HCT116 (cell line): ENCODE measurements at regions not wholly inside any gene's neighbourhood (a gene's known extent, or its start where the extent isn't known, plus 50 kb on each side); places are given as distances from the start of the nearest gene placed in this dataset.

ENCODE experiments used
- ATAC-seq: fragments of 200-7000 bp; cut with Tn5 transposase; 2 replicates; pipeline ENCODE4 v1.9.1; 2020; ENCODE audit warnings: mild to moderate bottlenecking, moderate library complexity
- BruUV-seq: library from RNA; stranded (reverse); fragments of 400-500 nt; replicated peaks from 2 replicates; lab custom pipeline; 2021; lab: Mats Ljungman, UMichigan
- CTCF ChIA-PET: fragments of 300-600 bp; sonication (Branson Sonifier 250); formaldehyde crosslinking; loops from one replicate; lab custom pipeline; 2021; ENCODE audit warnings: antibody characterized with exemption; lab: Charles Lee
- POLR2A ChIA-PET: fragments of 300-600, 350-600 bp; sonication (Branson Sonifier 250); formaldehyde crosslinking; loops from one replicate; lab custom pipeline; 2021; ENCODE audit warnings: antibody characterized with exemption; lab: Charles Lee
- RAD21 ChIA-PET, 2 experiments: fragments of 300-600 bp; sonication (Branson Sonifier 250); formaldehyde crosslinking; loops; one replicate each; lab custom pipeline; 2023; ENCODE audit warnings: low total read pairs in 2 of 2; ENCODE audit not compliant: uncharacterized antibody in 2 of 2, unreplicated experiment in 2 of 2, low non-redundant PET in 1 of 2; lab: Charles Lee
- DNase-seq: peaks from one replicate; pipeline ENCODE4 v3.0.0-alpha.2; 2010; ENCODE audit warnings: low read depth, low spot score
- H2AFZ ChIP-seq: fragments of 200-600 bp; shearing (Covaris generic), sonication (generic); 2 replicates; pipeline ENCODE4 v1.6.1; 2017; ENCODE audit warnings: low read depth, mixed run types, mixed read lengths, antibody characterized with exemption, low read length; ENCODE audit not compliant: poor library complexity, severe bottlenecking
- H3K27ac ChIP-seq: 2 replicates; pipeline ENCODE4 v1.5.1; 2012; ENCODE audit warnings: low read depth, low read length
- H3K27me3 ChIP-seq: fragments of 200-600 bp; sonication (generic); 2 replicates; pipeline ENCODE4 v1.6.1; 2016; ENCODE audit warnings: mixed run types, low read length, mixed read lengths; ENCODE audit not compliant: insufficient read depth
- H3K36me3 ChIP-seq, 2 experiments: fragments of 200-500 bp in 1 of 2; fragments of 200-600 bp in 1 of 2; sonication (Bioruptor generic) in 1 of 2; sonication (generic) in 1 of 2; 2 replicates each; pipeline versions ENCODE4 v1.5.1 to v1.6.1; 2014 to 2016; ENCODE audit warnings: low read length in 2 of 2, inconsistent platforms in 1 of 2, mixed read lengths in 1 of 2, mixed run types in 1 of 2; ENCODE audit not compliant: insufficient read depth in 2 of 2, control insufficient read depth in 1 of 2
- H3K4me1 ChIP-seq, 2 experiments: fragments of 200-600 bp in 1 of 2; sonication (generic) in 1 of 2; 2 replicates each; pipeline versions ENCODE4 v1.5.1 to v1.6.1; 2012 to 2017; ENCODE audit warnings: low read length in 2 of 2, inconsistent platforms in 1 of 2, mild to moderate bottlenecking in 1 of 2, mixed read lengths in 1 of 2, mixed run types in 1 of 2, moderate library complexity in 1 of 2; ENCODE audit not compliant: insufficient read depth in 2 of 2, control insufficient read depth in 1 of 2
- H3K4me2 ChIP-seq: fragments of 200-600 bp; sonication (generic); 2 replicates; pipeline ENCODE4 v1.6.1; 2017; ENCODE audit warnings: mixed run types, low read length, mixed read lengths
- H3K4me3 ChIP-seq, 2 experiments: fragments of 200-600 bp in 1 of 2; sonication (generic) in 1 of 2; replicated peaks in 1 of 2; 2 replicates each; pipeline ENCODE4 v1.5.1; 2011 to 2016; ENCODE audit warnings: low read length in 2 of 2, control low read depth in 1 of 2, low read depth in 1 of 2, mild to moderate bottlenecking in 1 of 2, mixed read lengths in 1 of 2, mixed run types in 1 of 2
- H3K79me2 ChIP-seq: fragments of 200-600 bp; sonication (generic); 2 replicates; pipeline ENCODE4 v1.6.1; 2017; ENCODE audit warnings: mild to moderate bottlenecking, mixed run types, low read length, moderate library complexity, mixed read lengths; ENCODE audit not compliant: insufficient read depth
- H3K9ac ChIP-seq: fragments of 200-600 bp; sonication (generic); 2 replicates; pipeline ENCODE4 v1.6.1; 2016; ENCODE audit warnings: low read length, mixed read lengths
- H3K9me2 ChIP-seq: fragments of 200-600 bp; sonication (generic), shearing (Covaris generic); 2 replicates; pipeline ENCODE4 v1.6.1; 2017; ENCODE audit warnings: mixed run types, mild to moderate bottlenecking, moderate library complexity; ENCODE audit not compliant: insufficient read depth
- H3K9me3 ChIP-seq, 2 experiments: fragments of 200-500 bp in 1 of 2; fragments of 200-600 bp in 1 of 2; sonication (Bioruptor generic) in 1 of 2; sonication (generic) in 1 of 2; 2 replicates each; pipeline ENCODE4 v1.6.1; 2014 to 2017; ENCODE audit warnings: low read length in 2 of 2, mixed read lengths in 2 of 2, inconsistent platforms in 1 of 2, low read depth in 1 of 2, mild to moderate bottlenecking in 1 of 2, mixed run types in 1 of 2, moderate library complexity in 1 of 2; ENCODE audit not compliant: control insufficient read depth in 1 of 2, insufficient read depth in 1 of 2
- H4K20me1 ChIP-seq: fragments of 200-600 bp; sonication (generic), shearing (Covaris generic); 2 replicates; pipeline ENCODE4 v1.6.1; 2017; ENCODE audit warnings: mixed run types, mild to moderate bottlenecking, moderate library complexity; ENCODE audit not compliant: insufficient read depth
- CBX3 ChIP-seq: IDR thresholded peaks from 2 replicates; pipeline ENCODE4 v1.6.1; 2012; ENCODE audit warnings: low read depth
- ELF1 ChIP-seq: IDR thresholded peaks from 2 replicates; pipeline ENCODE4 v1.6.1; 2012; ENCODE audit warnings: low read depth, borderline replicate concordance
- FOSL1 ChIP-seq: IDR thresholded peaks from 2 replicates; pipeline ENCODE4 v1.6.1; 2012; ENCODE audit warnings: low read depth
- POLR2AphosphoS5 ChIP-seq: IDR thresholded peaks from 2 replicates; pipeline ENCODE4 v1.6.1; 2011; ENCODE audit warnings: mild to moderate bottlenecking, low read depth, low read length, moderate library complexity
- RAD21 ChIP-seq: IDR thresholded peaks from 2 replicates; pipeline ENCODE4 v1.6.1; 2012; ENCODE audit warnings: low read depth, mild to moderate bottlenecking
- SIN3A ChIP-seq: IDR thresholded peaks from 2 replicates; pipeline ENCODE4 v1.6.1; 2012; ENCODE audit warnings: low read depth
- SP1 ChIP-seq: IDR thresholded peaks from 2 replicates; pipeline ENCODE4 v1.6.1; 2012; ENCODE audit warnings: low read depth
- SRF ChIP-seq: IDR thresholded peaks from 2 replicates; pipeline ENCODE4 v1.6.1; 2012; ENCODE audit warnings: low read depth
- TCF7L2 ChIP-seq: IDR thresholded peaks from 2 replicates; pipeline ENCODE4 v1.7.0; 2011; ENCODE audit warnings: borderline replicate concordance, inconsistent platforms; ENCODE audit not compliant: insufficient read depth, insufficient read length; ENCODE audit errors: extremely low read depth
- YY1 ChIP-seq: IDR thresholded peaks from 2 replicates; pipeline ENCODE4 v1.6.1; 2011; ENCODE audit warnings: low read length, low read depth, moderate library complexity, mild to moderate bottlenecking; ENCODE audit not compliant: insufficient replicate concordance; ENCODE audit errors: extremely low read depth
- ZFX ChIP-seq: fragments of 450-650 bp; IDR thresholded peaks from 2 replicates; pipeline ENCODE4 v1.6.1; 2017
- ZNF274 ChIP-seq: fragments of 200-500 bp; sonication (Bioruptor generic); IDR thresholded peaks from 2 replicates; pipeline ENCODE4 v1.6.1; 2014; ENCODE audit warnings: mild to moderate bottlenecking, low read depth, low read length, inconsistent platforms
- intact Hi-C: fragments of 100-400 bp; cut with micrococcal nuclease; formaldehyde crosslinking; loops from 2 replicates; pipeline ENCODE4 v1.10.0; 2022
- TF ChIP-seq, protein P1 (sequence below): IDR thresholded peaks from 2 replicates; pipeline ENCODE4 v1.6.1; 2012; ENCODE audit warnings: low read depth
- TF ChIP-seq, protein P2 (sequence below): IDR thresholded peaks from 2 replicates; pipeline ENCODE4 v1.6.1; 2012
- TF ChIP-seq, protein P3 (sequence below): IDR thresholded peaks from 2 replicates; pipeline ENCODE4 v1.6.1; 2011; ENCODE audit warnings: mild to moderate bottlenecking, low read length, moderate library complexity; ENCODE audit not compliant: insufficient replicate concordance; ENCODE audit errors: extremely low read depth

DNA sequence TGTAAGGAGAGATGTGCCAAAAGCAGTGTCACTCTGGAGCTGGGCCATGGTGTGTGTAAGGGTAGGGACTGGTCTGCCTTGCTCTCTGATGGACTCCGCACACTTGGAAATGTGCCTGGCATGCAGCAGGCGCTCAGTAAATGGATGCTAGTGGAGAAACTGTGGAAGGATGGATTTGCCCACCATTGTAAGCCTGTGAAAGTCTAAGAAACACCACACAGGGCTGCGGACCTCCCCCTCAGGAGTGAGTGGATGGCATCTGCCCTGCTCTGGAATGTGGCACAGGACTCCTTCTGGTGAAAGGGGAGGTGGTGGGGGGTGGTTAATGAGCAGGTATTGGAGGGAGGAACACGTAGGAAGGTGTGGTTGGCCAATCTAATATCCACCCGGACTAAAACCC, 62.2 kb upstream of the ACAN start:
- CTCF ChIA-PET = no interaction called here
- POLR2A ChIA-PET = no interaction called here
- Histone ChIP-seq H3K9me2 (no peaks in the 10 kb centered on the region), H3K4me1 (no peaks in the 10 kb centered on the region), H4K20me1 (no peaks in the 10 kb centered on the region), H3K9me3 (no peaks in the 10 kb centered on the region), H3K27ac (no peak overlapping the region)
- no peak for DNase-seq
- no TSS peak for BruUV-seq
- TF ChIP-seq, protein P1, sequence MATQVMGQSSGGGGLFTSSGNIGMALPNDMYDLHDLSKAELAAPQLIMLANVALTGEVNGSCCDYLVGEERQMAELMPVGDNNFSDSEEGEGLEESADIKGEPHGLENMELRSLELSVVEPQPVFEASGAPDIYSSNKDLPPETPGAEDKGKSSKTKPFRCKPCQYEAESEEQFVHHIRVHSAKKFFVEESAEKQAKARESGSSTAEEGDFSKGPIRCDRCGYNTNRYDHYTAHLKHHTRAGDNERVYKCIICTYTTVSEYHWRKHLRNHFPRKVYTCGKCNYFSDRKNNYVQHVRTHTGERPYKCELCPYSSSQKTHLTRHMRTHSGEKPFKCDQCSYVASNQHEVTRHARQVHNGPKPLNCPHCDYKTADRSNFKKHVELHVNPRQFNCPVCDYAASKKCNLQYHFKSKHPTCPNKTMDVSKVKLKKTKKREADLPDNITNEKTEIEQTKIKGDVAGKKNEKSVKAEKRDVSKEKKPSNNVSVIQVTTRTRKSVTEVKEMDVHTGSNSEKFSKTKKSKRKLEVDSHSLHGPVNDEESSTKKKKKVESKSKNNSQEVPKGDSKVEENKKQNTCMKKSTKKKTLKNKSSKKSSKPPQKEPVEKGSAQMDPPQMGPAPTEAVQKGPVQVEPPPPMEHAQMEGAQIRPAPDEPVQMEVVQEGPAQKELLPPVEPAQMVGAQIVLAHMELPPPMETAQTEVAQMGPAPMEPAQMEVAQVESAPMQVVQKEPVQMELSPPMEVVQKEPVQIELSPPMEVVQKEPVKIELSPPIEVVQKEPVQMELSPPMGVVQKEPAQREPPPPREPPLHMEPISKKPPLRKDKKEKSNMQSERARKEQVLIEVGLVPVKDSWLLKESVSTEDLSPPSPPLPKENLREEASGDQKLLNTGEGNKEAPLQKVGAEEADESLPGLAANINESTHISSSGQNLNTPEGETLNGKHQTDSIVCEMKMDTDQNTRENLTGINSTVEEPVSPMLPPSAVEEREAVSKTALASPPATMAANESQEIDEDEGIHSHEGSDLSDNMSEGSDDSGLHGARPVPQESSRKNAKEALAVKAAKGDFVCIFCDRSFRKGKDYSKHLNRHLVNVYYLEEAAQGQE = no peak
- TF ChIP-seq FOSL1 (no peak), YY1 (no peak), ZFX (no peak), SP1 (no peak), SIN3A (no peak), CBX3 (no peak), POLR2AphosphoS5 (no peak), RAD21 (no peak), SRF (no peak), TCF7L2 (no peak), ELF1 (no peak), ZNF274 (no peak)
- TF ChIP-seq, protein P2, sequence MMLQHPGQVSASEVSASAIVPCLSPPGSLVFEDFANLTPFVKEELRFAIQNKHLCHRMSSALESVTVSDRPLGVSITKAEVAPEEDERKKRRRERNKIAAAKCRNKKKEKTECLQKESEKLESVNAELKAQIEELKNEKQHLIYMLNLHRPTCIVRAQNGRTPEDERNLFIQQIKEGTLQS = no peak
- TF ChIP-seq, protein P3, sequence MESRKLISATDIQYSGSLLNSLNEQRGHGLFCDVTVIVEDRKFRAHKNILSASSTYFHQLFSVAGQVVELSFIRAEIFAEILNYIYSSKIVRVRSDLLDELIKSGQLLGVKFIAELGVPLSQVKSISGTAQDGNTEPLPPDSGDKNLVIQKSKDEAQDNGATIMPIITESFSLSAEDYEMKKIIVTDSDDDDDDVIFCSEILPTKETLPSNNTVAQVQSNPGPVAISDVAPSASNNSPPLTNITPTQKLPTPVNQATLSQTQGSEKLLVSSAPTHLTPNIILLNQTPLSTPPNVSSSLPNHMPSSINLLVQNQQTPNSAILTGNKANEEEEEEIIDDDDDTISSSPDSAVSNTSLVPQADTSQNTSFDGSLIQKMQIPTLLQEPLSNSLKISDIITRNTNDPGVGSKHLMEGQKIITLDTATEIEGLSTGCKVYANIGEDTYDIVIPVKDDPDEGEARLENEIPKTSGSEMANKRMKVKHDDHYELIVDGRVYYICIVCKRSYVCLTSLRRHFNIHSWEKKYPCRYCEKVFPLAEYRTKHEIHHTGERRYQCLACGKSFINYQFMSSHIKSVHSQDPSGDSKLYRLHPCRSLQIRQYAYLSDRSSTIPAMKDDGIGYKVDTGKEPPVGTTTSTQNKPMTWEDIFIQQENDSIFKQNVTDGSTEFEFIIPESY = no peak
- TF ChIP-seq, all 23 proteins: peak for 0
- Histone ChIP-seq H3K4me3 (no peak overlapping the region), H2AFZ (no peak overlapping the region), H3K4me2 (no peak overlapping the region), H3K27me3 (peaks cover 33% of the 10 kb centered on the region), H3K79me2 (no peaks in the 10 kb centered on the region), H3K36me3 (no peaks in the 10 kb centered on the region), H3K9ac (no peak overlapping the region)
- RAD21 ChIA-PET = no interaction called here
- intact Hi-C loops = no loop called here
- no peak for ATAC-seq
